NCI-H82 treated with DMSO at 0.1 percent for 48 hours (cell line): ENCODE measurements at regions not wholly inside any gene's neighbourhood (a gene's known extent, or its start where the extent isn't known, plus 50 kb on each side); places are given as distances from the start of the nearest gene placed in this dataset.
"Not testable (repeated sequence)": the region's sequence is repeated elsewhere in the genome, so short reads cannot be mapped to it uniquely, and the experiment has no call there.

Experiments used
- DNase-seq: peaks from one replicate; lab custom pipeline; 2025; ENCODE audit not compliant: unreplicated experiment; lab: John Stamatoyannopoulos, UW

DNA sequence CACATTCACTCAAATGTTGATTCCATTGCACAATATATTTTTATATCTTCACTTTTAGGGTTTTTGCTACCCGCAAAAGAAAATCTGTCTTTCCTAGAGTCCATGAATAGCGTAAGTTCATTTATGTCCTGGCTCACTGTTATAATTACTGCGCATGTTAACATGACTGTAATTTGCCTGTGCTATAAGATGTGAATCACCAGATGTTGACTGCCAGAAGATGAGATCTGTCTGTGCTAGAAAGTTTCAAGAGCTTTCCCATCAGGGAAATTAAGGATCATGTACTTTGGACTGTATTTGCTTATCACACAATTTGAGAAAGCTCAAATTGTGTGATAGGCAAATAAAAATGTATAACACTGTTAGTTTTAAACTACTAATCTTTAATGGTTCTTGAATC, 322.5 kb downstream of the CHL1 start:
- no peak for DNase-seq

DNA sequence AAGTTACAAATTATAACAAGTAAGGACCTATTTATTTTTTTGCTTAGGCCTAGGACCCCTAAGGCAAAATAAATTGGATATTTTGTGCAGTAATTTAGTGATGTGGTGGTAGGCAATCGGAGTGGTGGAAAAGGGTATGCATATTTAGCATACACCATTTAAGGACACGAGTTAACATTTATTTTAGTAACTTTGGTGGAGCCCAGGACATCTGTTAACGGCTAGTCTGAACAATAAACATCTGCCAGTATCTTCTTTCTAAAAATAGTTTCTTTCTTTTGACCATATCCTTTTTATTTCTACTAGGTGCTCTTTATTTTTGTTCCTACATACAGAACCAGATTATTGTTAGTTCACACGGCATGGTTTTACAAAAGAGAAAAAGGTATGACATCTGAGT, 326.3 kb downstream of the CHL1 start:
- DNase-seq, result no peak

DNA sequence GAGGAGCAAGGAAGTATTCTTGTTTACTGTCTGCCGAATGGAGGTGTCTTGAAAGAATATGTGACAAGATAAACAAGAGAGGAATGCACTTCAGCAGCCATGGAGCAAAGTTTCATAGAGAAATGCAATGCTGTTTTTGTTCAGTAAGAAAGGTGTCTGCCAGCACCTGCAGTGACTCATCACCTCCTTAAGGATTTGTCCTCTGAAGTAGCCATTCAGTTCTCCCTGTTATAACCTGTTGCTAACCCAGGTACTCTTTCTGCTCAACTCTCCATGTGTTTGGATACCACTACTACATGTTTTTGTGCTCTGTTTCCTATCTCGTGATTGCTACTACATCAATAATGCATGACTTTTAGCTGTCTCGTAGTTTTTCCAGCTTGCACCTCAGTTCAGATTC, 328.9 kb downstream of the CHL1 start:
- DNase-seq, result no peak

DNA sequence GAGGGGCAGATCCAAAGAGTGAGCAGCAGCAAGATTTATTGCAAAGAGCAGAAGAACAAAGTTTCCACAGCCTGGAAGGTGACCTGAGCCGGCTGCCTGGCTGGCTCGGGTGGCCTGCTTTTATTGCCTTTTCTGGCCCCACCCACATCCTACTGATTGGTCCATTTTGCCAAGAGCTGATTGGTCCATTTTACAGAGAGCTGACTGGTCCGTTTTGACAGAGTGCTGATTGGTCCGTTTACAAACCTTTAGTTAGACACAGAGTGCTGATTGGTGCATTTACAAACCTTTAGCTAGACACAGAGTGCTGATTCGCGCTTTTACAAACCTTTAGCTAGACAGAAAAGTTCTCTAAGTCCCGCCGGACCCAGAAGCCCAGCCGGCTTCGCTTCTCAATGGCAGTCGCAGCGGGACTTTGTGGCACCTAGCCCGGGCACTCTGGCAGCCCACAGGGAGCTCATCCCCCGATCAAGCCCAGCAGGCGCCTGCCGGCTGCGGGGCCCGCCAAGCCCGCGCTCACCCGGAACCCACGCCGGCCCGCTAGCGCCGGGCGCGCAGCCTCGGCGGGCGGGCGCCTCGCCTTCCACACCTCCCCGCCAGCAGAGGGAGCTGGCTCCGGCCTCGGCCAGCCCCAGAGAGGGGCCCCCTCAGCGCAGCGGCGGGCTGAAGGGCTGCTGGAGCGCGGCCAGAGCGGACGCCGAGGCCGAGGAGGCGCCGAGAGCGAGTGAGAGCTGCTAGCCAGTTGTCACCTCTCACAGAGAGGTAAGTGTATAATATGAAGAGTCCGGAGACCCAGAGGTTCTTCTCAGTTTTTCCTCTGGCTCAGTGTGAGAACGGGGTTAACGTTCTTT, 339.2 kb downstream of the CHL1 start:
- no peak for DNase-seq

DNA sequence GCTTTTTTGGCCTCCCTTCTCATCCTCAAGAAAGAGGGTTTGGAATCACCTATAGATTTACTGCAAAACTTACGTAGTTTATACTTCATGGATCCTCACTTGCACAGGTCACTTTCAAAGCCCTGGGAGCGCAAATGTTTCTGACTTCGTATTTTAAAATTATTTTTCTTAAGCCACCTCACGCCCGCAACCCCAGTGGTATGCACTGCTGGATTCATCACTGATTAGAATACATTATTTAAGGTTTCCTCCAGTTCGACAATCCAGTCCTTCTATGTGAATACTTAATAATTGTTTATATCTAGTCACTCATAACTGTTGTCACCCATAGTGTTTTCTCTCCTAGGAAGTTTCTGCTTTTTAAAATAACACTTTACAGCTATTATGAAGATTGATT, 339.9 kb downstream of the CHL1 start:
- no peak for DNase-seq

DNA sequence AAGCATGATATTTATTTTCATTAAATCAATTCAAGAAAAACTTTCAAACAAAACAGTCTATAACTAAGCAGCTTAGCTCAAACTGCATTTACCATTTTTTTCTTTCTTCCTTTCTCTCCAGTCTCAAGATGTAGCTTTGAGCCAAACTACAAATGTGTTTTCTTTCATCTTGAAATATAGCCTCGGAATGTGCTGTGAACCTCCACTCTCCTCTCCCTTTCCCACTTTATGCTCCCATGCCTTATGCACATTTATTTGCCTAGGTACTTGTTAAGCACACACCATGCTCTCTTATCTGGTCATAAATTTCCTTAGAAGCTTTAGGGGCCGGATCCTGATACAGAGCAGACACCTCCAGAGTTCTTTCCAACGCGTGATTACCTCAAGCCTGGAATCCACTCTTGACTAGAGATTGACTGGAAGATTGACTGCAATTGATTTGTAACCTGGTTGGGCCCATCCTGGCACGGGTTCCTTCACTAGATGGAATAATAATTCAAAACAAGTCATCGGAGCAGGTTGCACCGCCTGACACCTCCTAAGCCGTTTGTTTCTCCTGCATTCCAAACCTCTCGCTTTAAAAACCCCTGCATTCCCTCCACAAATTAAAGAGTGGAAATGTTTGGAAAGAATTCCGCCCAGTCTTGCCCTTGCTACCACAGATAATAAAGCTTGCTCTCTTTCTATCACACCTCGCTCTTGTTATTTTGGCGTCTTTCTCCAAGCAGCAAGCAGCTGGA, 344.7 kb downstream of the CHL1 start:
- DNase-seq, result no peak

DNA sequence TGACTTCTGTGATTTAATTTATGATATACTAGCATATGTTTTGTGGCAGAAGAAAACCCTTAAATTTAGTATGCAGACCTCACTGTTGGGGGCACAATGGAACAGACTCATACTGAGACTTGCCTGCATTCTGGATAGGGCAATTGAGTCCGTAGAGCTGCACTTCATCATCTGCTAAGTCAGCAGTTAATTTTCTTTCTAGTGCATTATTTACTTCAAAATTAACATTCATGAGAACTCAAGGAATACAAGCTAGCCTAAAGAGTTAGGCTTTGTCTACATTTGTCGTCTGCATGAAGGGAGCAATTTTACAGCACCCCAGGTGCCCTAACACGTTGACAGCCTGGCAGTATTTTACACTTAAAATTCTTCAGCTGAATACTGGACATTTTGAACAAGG, 345.5 kb downstream of the CHL1 start:
- DNase-seq, result no peak

DNA sequence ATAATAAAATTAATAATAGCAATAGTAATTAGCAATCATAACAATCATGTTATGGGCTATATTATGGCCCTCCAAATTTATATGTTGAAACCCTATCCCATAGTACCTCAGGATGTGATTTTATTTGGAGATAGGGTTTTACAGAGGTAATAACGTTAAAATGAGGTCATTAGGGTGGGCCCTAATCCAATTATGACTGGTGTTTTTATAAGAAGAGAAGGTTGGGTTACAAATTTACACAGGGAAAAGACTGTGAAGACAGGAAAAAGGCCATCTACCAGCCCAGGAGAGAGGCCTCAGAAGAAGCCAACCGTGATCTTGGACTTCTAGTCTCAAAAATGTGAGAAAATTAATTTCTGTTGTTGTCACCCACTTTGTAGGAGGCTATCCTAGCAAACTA, 353.1 kb downstream of the CHL1 start:
- peak; percentile 26 for DNase-seq

DNA sequence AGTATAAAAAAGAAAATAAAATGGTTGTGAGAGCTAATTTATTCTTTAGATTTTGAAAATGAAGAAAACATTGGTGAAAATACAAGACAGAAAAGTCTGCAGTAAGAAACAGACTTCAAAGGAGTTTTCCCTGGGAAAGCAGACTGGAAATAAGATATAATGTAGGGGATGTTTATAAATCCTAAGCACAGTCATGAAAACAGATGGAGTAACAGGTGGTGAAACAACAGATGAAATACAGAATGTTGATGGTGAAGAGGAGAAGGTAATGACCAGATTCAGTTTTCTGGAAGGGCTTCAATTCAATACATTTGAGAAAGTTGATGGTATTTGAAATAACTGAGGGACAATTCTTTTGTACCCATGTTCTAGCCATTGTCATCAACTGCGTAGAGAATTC, 353.9 kb downstream of the CHL1 start:
- peak; percentile 21 for DNase-seq

DNA sequence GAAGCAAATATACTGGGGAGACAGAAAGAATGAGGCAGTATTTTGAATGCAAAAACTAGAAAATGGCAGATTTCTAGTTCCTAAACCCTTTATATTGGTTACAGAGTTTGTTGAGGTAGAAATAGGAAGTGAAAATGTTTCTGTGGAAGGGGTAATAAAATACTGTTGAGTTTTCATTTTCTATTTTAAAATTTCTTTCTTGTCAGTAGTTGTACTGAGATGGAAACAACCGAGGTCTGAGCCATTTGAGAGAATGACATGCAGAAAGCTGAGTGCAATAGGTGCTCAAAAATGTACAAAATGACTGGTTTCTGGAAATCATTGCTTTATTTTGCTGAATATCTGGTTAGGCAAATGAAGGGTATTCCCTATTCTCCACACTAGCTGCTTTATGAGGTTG, 361.4 kb downstream of the CHL1 start:
- DNase-seq, result no peak

DNA sequence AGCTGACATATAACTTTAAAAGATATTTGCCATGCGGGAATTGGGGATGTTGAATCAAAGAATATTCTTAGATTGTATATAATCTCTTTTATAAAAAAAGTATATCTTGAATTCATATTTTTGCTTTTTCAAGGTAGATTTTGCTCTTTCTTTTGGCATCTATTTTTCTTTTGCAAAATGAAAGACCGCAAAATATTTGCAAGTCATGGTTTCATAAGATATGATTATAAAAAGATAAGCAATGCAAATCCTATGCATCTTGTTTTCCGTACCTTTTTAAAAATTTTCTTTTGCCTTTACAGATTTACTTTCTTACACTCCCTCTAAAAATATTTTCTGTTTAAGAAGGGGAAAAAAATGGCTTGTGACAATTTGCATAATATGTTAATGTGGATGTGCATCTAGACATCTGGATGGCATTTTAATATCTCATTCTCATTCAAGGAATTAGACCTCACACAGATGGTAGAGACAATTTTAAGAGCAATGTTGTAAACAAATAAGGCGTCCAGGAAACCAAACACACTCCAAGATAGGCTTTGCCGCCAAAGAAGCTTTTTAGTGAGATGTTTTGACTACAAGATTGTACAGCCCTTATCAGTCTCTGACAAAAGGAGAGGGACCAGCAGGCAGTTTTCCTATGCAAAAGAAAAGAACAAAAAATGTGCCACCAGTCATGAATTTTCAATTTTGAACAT, 371.1 kb downstream of the CHL1 start:
- DNase-seq, result no peak

DNA sequence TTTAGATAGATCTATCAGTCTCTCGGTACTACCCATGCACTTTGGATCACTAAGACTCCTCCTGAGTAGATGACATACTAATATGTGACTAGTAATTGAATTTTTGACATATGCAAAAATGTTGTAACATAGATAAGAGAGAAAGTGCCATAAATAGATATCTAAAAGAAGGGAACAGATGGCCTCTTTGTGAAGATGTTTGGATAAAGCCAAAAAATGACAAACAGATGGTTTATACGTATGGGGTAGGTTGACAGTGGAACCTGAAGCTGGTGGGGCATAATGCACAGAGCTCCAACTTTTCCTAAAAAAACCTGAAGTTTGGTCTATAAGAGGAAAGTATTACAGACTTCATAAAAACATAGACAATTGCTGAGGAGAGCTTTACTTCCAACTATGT, 383.0 kb downstream of the CHL1 start:
- not testable (repeated sequence) for DNase-seq

DNA sequence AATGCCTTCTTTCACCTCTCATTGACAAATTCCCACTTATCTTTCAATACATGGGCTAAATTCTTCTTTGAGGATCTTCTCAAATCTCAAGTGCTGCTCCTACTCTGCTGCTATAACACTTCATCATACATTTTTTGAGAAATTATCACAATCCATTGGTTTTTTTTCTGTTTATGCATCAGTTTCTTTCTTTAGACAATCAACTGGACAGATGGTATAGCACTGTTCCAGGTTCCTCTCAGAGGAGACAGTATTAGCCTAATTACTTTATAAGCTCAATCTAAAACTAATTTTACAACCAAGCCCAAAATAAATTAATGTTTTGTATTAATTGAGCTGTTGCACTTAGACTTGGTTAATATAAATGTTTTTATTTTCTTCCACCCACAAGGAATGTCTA, 392.5 kb downstream of the CHL1 start:
- DNase-seq, result not testable (repeated sequence)

DNA sequence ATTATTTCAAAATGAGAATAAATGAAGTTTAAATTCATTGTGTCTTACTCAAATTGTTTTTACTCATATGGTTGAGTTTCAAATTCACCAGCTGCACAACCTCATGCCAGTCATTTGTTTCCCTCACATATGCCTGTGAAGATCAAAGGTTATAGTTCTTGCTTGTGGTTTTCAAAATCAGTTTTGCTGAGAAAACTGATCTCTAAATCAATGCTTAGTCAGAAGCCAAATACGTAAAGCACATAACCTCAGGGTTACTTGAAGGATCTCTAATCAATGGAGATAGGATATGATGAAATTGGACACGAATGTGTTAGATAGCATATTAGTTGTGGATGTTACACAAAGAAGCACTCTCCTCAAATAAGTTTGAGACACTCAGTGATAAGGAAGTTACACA, 400.7 kb downstream of the CHL1 start:
- not testable (repeated sequence) for DNase-seq

DNA sequence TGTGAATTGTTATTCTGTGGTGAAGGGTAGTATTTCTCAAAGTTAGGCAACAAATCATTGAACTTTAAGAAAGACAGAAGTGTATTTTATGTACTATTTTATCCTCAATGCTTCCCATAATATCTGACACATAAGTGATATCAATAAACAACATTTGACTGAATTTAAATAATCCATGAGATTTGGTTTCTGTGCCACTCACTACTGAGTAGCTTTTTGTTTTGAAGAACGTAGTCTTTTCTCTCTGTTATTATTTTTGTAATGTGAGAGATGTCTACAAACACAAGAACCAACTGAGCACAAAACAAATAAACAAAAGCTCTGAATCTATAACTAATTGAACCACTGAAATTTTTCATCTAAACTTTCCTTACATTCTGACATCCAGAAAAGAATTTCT, 401.2 kb downstream of the CHL1 start:
- DNase-seq, result not testable (repeated sequence)

DNA sequence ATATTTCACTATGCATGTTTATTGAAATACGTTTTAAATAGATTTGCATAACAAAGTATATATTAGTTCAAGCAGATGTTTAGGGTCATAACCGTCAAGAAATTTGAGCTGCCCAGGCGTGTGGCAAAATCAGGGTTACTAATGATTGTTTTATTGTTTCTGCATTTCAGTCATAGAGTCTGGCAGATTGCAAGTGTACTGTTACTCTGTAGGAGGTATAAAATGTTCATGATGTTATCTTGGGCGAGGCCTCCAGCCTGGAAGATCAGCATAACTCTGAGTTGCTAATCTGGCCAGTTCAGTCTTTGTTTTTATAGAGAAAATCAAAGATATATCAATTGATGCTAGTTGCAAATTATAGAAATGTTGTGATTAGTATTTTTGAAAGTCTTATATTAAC, 410.9 kb downstream of the CHL1 start:
- not testable (repeated sequence) for DNase-seq

DNA sequence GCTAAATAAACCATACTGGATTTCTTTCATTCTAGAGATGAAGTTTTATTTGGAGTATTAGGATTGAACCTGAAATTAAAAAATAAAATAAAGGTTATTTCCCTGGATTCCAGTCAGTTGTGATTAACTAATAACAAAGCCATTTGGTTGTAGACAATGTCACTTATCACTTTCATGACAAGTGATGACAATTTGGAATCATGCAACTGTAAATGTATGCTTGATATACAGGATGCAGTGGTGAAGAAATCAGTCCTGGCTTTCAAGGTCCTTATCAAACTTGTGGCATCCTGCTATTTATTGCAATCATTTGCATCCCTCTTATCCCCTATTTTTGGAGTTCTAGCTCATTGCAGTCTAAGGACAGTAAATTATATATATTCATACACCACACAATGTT, 425.2 kb downstream of the CHL1 start:
- DNase-seq, result no peak

DNA sequence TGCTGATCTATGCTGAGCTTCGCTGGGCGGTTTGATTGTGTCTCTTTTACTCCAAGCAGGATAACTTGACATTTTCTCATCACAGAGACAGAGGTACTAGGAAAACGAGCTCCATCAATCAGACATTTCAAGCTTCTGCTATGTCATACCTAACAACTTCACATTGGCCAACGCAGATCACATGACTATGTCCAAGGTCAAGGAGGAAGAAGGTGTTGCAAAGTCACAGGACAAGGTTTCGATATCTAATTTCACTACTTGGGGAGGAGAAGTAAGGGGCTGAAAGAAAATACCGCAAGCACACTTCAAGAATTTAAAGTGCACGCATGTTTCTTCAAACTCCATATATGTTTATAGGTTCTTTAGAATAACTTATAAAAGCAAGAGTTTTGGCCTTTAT, 425.8 kb downstream of the CHL1 start:
- no peak for DNase-seq

DNA sequence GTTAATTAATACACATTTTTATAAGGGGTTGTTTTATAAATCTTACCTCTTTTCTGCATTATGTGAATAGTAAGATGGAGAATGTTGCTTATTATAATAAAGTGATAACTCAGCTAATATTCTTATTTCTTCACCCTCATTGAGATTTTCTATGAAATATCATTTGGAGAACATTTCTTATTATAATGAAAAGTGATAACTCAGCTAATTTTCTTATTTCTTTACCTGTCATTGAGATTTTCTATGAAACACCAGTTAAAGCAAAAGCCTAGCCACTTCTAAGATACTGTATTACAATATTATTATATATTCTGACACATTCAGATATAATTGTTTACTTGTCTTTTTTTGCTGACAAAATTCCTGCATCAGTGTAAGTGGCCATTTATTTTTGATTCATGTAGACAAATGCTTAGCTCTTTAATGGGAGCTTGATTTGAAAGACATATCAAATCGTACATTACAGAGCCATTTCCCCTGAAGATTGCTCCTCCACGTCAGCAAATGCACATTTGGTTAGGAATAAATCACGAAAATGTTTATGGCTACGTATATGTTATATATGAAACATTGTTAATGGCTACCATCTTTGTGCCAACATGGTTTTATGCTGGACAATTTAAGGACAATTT, 427.5 kb downstream of the CHL1 start:
- no peak for DNase-seq

DNA sequence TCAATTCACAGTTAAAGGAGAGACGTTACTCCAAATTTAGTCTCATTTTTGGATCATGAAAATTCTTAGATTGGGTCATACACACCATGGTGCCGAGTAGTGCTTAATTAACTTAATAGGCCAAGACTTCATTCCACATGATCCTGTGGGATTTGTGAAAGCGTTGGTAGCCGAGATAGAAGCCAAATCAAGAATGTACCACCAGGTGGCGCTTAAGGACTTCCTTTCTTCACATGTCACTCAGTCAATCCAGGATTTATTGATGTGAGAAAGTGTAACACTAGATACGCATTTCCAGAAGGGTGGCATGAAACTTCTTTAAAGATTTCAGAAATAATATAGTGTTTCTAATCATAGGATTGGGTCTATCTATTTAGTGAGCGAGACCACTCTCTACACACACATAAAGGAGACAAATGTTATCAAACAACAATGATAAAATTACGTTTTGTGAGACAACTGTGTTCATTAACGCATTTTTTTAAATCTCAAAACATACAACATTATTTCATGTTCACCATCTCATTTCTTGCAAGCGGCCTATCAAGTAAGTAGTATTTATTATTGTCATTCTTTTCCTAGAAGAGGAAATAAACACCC, 436.1 kb downstream of the CHL1 start:
- DNase-seq, result peak; percentile 53

DNA sequence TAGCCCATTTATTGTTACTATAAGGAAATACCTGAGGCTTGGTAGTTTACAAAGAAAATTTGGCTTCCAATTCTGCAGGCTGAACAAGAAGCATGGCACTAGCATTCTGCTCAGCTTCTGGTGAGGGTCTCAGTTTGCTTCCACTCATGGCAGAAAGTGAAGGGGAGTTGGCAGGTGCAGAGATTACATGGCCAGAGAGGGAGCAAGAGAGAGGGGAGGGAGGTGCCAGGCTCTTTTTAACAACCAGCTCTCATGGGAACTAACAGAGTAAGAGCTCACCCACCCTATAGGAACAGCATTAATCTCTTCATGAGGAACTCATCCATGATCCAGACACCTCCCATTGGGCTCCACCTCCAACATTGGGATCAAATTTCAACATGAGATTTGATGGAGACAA, 437.9 kb downstream of the CHL1 start:
- DNase-seq, result no peak
